ENCODE measurements at regions not wholly inside any gene's neighbourhood (a gene's known extent, or its start where the extent isn't known, plus 50 kb on each side); places are given as distances from the start of the nearest gene placed in this dataset.

DNA sequence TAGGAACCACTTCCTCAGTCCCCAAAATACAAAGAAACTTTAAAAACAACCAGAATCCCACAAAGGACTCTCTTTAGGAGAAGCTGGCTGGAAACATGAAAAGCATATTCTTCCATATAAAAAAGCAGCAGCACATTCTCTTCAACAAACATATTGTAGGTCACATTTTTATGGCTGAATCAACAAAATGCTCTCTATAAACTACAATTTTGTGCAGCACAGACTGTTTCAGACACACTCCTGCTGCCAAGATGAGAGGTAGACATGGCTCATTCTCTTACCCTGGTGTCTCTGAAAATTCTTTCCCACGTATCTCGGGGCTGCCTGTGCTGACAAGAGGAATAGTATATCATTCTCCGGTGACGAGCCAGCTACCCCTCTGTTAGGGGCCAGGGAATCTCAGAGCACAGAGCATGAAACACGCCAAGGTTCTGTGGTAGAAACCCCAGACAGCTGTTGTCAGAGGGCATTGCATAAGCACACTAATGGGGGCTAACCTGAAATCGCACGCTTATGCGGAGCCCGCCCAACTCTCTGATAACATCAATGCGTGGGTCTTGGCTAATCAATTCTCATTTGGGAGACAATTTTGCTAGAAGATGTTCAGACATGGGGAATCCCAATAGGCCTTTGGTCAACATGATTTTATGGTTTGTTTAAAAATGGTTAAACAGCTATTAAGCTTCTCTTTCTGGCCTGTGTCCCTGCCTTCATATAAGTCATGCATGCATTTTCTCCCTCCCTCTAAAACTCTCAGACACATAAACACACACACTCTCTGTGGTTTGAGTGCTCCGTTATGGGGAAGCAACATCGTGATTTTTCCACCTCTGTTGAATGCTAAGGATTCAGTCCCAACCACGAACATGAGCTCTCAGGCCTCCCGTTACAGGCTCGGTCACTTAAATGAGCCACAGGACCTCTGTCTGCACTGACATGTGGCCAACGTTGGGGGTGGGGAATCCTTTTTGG, 177.5 kb downstream of the INO80D start:
- H3K36me3 Mint-ChIP-seq (ENCODE audit: low read depth) = no peaks in the 10 kb centered on the region
- no peak overlapping the region for H3K4me3 Mint-ChIP-seq
- H3K27me3 Mint-ChIP-seq (ENCODE audit: low read depth) = peaks cover 8% of the 10 kb centered on the region
- no peak overlapping the region for H3K27ac Mint-ChIP-seq
- no peak for DNase-seq (ENCODE audit: low spot score)
- no peaks in the 10 kb centered on the region for H3K9me3 Mint-ChIP-seq
- H3K4me1 Mint-ChIP-seq (ENCODE audit: low read depth) = no peaks in the 10 kb centered on the region

DNA sequence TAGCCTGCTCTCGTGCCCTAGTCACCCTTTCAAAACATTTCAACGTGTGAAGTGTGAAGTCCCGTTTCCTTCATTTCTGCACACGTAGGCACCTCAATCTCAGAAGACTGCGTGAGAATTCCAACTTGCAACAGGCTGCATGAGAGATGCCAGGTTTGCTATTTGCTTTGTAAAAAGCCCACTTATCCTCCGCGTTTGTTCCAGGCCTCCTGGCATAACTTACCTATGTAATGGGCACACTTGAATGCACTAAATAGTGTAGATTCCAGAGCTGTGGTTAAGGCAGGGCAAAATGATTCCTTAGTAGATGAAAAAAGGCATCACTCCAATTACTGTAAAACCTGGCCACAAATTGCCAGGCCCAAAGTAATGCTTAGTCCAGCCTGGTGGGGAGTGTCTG, 179.6 kb downstream of the INO80D start:
- Mint-ChIP-seq H3K4me1 (ENCODE audit: low read depth) (no peaks in the 10 kb centered on the region), H3K36me3 (ENCODE audit: low read depth) (no peaks in the 10 kb centered on the region)
- DNase-seq (ENCODE audit: low spot score) = no peak

DNA sequence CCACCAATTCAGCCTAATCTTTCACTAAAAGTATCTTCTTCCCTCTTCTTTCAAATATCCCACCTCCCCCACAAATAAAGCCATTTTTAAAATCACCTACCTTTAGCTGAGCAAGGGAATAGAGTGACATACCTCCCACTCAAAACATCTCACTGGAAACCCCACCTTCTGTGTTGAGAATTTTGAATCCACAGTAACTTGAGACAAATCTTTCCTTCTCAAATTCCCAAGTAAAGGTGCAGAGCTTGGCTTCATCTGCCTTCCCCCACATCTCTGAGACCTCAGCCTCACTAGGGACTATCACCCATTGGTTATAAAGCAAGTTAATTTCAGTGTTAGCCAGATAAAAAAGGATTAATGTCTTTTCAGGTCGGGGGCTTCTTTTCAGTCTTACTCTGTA, 180.4 kb downstream of the INO80D start:
- Mint-ChIP-seq H3K27me3 (ENCODE audit: low read depth) (peaks cover 6% of the 10 kb centered on the region), H3K4me3 (no peak overlapping the region)

More for the DNA sequence above, 179.6 kb downstream of the INO80D start:
- Mint-ChIP-seq H3K27ac (no peak overlapping the region), H3K4me3 (no peak overlapping the region), H3K27me3 (ENCODE audit: low read depth) (peaks cover 6% of the 10 kb centered on the region), H3K9me3 (no peaks in the 10 kb centered on the region)

DNA sequence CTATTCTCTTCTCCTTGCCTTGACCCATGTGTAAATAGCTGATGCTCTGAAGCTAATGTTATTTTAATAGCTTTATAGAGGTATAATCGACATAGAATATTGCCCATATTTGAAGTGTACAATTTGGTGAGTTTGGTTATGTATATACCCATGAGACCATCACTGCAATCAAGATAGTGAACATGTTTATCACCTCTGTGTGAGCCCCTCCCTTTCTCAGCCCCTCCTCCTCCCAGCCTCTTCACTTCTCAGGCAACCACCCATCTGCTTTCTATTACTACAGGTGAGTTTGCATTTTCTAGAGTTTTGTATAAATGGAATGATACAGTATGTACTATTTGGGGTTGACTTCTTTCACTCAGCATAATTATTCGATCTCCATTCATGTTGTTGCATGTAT, 181.1 kb downstream of the INO80D start:
- H3K27ac Mint-ChIP-seq = no peak overlapping the region
- no peaks in the 10 kb centered on the region for H3K4me1 Mint-ChIP-seq (ENCODE audit: low read depth)
- H3K36me3 Mint-ChIP-seq (ENCODE audit: low read depth) = no peaks in the 10 kb centered on the region
- no peaks in the 10 kb centered on the region for H3K9me3 Mint-ChIP-seq
- DNase-seq (ENCODE audit: low spot score) = no peak
- no peak overlapping the region for H3K4me3 Mint-ChIP-seq
- peaks cover 3% of the 10 kb centered on the region for H3K27me3 Mint-ChIP-seq (ENCODE audit: low read depth)

More for the DNA sequence above, 180.4 kb downstream of the INO80D start:
- H3K9me3 Mint-ChIP-seq = no peaks in the 10 kb centered on the region
- H3K27ac Mint-ChIP-seq = no peak overlapping the region
- no peaks in the 10 kb centered on the region for H3K36me3 Mint-ChIP-seq (ENCODE audit: low read depth)
- no peak for DNase-seq (ENCODE audit: low spot score)
- H3K4me1 Mint-ChIP-seq (ENCODE audit: low read depth) = no peaks in the 10 kb centered on the region

DNA sequence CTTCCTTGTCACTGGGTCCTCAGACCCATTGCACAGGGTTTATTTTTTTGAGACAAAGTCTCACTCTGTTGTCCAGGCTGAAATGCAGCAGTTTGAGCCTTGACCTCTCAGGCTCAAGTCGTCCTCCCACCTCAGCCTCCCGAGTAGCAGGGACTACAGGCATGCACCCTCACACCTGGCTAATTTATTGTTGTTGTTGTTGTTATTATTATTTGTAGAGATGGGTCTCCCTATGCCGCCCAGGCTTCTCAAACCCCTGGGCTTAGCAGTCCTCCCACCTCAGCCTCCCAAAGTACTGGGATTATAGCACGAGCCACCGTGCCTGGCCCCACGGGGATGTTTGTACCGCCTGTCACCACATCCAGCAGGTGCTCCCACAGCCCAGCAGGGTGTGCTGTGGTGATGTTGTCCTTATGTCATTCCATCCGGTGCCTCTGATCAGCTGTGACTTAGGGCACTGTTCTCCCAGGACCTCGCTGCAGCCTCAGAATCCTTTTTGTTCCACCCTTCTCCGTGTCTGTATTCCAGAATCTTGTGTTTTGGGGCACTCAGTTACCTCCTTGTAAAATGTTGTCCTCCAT, 182.3 kb downstream of the INO80D start:
- Mint-ChIP-seq H3K27ac (no peak overlapping the region), H3K9me3 (no peaks in the 10 kb centered on the region), H3K36me3 (ENCODE audit: low read depth) (no peaks in the 10 kb centered on the region), H3K4me3 (no peak overlapping the region), H3K27me3 (ENCODE audit: low read depth) (peaks cover 3% of the 10 kb centered on the region), H3K4me1 (ENCODE audit: low read depth) (no peaks in the 10 kb centered on the region)
- no peak for DNase-seq (ENCODE audit: low spot score)

DNA sequence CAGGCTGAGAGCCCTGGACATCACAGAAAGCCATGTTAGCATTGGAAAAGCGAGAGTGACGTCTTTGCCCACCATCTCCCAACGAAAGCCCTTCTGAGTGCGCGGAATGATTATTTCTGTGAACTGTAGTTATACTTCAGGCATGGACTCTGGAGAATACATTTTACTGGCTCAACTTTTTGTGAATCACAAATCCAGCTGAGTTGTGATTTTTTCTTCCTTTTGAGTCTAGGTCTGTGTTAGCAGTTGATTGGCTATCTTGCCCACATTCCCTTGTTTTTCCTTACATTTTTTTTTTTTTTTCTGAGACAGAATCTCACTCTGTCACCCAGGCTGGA, 183.1 kb downstream of the INO80D start:
- Mint-ChIP-seq H3K4me1 (ENCODE audit: low read depth) (no peaks in the 10 kb centered on the region), H3K9me3 (peaks cover 2% of the 10 kb centered on the region), H3K27ac (no peak overlapping the region), H3K36me3 (ENCODE audit: low read depth) (no peaks in the 10 kb centered on the region), H3K27me3 (ENCODE audit: low read depth) (peaks cover 4% of the 10 kb centered on the region), H3K4me3 (no peak overlapping the region)
- no peak for DNase-seq (ENCODE audit: low spot score)

DNA sequence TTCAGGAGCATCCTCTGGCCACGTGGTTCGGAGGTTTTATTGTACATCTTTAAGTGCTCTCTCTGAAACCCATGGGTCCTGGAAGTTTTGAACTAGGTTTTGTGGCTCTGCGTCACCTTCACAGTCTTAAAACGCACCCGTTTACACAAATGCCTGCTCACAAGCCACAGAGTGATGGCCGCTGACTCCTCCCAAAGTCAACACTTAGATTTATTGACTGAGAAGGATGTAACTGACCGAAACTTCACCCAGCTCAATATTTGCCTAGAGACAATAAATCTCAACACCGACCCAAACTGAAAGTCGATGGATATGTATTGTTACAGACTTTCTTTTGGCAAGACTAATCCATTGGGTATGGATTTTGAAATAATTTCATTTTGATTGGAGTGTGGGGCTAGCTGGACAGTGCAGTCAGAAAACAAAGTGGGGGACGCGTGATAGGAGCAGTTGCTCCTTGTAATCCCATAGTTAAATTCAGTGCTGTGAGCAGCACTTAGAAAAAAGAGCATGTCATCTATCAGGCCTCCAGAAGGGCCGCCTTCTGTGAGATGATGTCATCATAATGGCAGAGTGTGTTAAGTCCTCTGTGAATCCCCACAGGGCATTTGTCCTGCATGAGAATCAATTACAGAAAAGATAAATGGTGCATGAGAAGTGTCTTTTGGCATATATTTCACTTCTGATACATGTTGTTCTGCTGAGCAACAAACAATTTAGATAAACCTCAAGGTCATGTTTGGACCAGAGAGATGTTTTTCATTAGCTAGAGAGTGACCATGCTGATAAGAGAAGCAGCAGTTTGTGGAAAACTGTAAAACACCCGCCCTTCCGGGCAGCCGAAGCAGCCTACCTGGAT, 183.7 kb downstream of the INO80D start:
- H3K27me3 Mint-ChIP-seq (ENCODE audit: low read depth) = peaks cover 4% of the 10 kb centered on the region
- H3K9me3 Mint-ChIP-seq = peaks cover 2% of the 10 kb centered on the region
- DNase-seq (ENCODE audit: low spot score) = no peak
- H3K4me1 Mint-ChIP-seq (ENCODE audit: low read depth) = no peaks in the 10 kb centered on the region
- H3K4me3 Mint-ChIP-seq = no peak overlapping the region
- H3K27ac Mint-ChIP-seq = no peak overlapping the region
- no peaks in the 10 kb centered on the region for H3K36me3 Mint-ChIP-seq (ENCODE audit: low read depth)

DNA sequence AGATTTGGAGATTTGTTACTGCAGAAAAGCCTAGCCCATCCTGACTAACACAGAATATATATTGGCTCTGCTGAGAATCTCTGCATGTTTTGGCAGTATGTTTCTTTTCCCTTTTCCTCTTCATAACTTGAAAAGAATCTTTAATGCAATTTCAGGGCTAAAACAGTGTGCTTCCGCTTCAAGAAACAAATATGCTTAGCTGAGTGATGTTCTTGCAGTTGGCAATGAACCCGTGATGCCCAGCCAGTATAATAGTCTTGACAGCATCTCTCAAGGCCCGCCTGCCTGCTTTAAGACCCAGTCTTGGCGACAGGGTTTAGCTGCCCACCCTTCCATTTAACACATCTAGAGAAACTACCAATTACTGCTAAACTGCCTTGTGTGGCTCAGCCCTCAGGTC, 184.5 kb downstream of the INO80D start:
- no peak overlapping the region for H3K27ac Mint-ChIP-seq

DNA sequence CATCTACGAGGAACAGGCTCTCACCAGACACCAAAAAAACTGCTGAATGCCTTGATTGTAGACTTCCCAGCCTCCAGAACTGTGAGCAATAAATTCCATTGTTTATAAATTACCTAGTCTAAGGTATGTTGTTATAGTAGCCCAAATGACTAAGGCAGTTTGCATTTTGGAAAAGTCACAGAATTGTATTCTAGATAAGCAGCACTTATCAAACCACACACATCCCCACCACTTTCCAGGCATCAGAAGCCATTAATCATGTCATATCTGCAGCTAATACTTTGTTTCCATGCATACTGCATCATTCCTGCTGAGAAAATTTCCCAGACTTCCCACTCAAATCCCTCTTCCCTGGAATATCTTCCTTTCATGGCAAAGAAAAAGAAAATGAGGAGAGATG, 187.2 kb downstream of the INO80D start:
- Mint-ChIP-seq H3K27ac (no peak overlapping the region), H3K36me3 (ENCODE audit: low read depth) (no peaks in the 10 kb centered on the region), H3K27me3 (ENCODE audit: low read depth) (peaks cover 7% of the 10 kb centered on the region), H3K4me3 (no peak overlapping the region), H3K9me3 (peaks cover 2% of the 10 kb centered on the region), H3K4me1 (ENCODE audit: low read depth) (no peaks in the 10 kb centered on the region)
- DNase-seq (ENCODE audit: low spot score) = no peak

More for the DNA sequence above, 184.5 kb downstream of the INO80D start:
- Mint-ChIP-seq H3K4me1 (ENCODE audit: low read depth) (no peaks in the 10 kb centered on the region), H3K4me3 (no peak overlapping the region), H3K9me3 (peaks cover 2% of the 10 kb centered on the region), H3K36me3 (ENCODE audit: low read depth) (no peaks in the 10 kb centered on the region), H3K27me3 (ENCODE audit: low read depth) (peaks cover 4% of the 10 kb centered on the region)
- no peak for DNase-seq (ENCODE audit: low spot score)

DNA sequence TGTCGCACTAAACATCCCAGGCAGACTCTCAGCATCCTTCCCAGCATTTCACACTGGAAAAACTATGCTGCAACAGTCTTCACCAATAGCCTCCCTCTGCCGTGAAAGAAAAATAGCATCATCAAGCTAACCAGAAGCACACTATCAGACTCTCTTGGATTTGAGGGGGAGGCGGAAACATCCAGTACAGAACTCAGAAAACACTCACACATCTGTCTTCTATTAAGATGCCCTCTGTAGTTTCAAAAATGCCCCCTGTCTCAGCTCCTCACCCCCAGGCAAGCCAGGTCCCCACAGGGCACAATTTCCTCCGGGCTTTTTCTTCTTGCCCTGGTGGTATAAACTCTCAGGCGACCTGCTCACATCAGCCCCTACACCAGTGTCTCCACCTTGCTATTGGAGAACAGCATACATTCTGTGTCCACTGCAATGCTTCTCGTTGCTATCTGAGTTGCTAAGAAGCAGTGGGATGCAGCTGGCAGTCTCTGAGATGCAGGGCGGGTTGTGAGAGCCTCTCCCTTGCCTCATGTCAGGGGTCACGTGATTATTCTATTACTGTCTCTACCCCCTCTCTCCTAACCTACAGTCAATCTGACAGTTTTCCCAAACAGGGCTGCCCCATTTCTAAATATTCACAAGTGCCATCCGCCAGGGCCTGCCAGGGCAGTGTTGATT, 189.9 kb downstream of the INO80D start:
- H3K36me3 Mint-ChIP-seq (ENCODE audit: low read depth) = no peaks in the 10 kb centered on the region
- no peak overlapping the region for H3K4me3 Mint-ChIP-seq
- H3K27ac Mint-ChIP-seq = no peak overlapping the region
- H3K9me3 Mint-ChIP-seq = peaks cover 2% of the 10 kb centered on the region
- peaks cover 7% of the 10 kb centered on the region for H3K27me3 Mint-ChIP-seq (ENCODE audit: low read depth)
- no peak for DNase-seq (ENCODE audit: low spot score)
- no peaks in the 10 kb centered on the region for H3K4me1 Mint-ChIP-seq (ENCODE audit: low read depth)

DNA sequence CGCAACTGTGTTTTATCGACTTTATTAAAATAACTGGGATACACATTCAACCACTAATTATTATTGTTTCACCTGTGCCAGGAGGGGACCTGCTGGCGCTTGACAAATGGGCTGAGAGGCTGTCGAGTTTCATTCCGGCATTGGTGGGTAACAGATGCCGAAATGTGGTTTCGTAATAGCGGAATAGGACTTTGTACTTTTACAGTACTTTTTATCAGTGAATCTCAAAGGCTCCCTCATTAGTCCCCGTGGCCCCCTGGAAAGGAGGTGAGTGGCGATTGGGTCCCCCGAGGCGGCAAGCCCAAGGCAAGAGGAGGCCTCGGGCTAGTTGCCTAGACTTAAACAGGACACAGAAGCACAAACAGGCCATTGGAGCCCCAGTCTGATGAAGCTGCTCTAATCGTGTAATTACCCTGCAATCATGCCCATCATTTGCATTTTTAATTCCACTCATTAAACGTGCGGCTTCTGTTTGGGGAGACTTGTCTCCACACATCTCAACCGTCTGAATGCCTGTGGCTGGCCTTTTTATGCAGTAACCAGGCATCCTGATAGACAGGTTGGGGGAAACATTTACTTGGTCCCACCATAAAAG, 193.2 kb downstream of the INO80D start:
- Mint-ChIP-seq H3K4me1 (ENCODE audit: low read depth) (no peaks in the 10 kb centered on the region), H3K27ac (no peak overlapping the region), H3K27me3 (ENCODE audit: low read depth) (peaks cover 9% of the 10 kb centered on the region), H3K36me3 (ENCODE audit: low read depth) (no peaks in the 10 kb centered on the region), H3K9me3 (no peaks in the 10 kb centered on the region), H3K4me3 (no peak overlapping the region)
- no peak for DNase-seq (ENCODE audit: low spot score)

DNA sequence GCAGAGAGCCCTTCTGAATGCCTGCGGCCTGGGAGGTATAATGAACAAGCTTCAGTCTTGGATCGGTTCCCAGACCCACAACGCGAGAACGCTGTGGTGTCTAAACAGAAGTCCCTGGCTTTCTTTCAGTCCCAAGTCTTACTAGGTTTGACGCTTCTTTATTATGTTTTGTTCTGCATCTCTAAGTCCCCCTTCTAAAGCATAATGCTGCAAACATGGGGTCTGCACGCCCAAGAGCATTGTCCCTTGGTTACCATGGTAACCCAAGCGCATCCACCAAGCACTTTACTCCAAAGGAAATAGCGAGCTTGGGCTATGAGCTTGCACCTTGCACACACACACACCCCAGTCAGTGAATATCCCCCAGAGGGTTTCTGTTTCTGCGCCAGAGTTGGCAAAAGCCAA, 193.7 kb downstream of the INO80D start:
- peaks cover 9% of the 10 kb centered on the region for H3K27me3 Mint-ChIP-seq (ENCODE audit: low read depth)
- no peak overlapping the region for H3K27ac Mint-ChIP-seq
- H3K4me3 Mint-ChIP-seq = no peak overlapping the region
- no peaks in the 10 kb centered on the region for H3K4me1 Mint-ChIP-seq (ENCODE audit: low read depth)
- no peaks in the 10 kb centered on the region for H3K36me3 Mint-ChIP-seq (ENCODE audit: low read depth)
- H3K9me3 Mint-ChIP-seq = no peaks in the 10 kb centered on the region
- no peak for DNase-seq (ENCODE audit: low spot score)

DNA sequence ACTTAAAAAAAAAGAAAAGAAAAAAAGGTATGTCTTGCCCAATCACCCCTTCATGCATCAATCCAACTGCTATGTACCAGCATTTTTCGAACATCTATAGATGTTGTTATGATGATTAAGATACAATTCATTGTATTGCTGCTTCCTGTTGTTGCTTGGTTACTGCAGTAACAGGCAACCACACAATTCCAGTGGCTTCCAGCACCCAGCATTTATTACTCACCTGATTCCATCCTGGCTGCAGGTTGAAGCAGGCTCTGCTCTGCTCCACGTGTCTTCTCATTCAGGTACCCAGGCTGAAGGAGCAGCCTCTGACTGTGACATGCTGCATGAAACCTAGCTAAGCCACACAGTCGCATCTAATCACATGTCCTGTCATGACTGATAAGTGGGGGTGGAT, 196.9 kb downstream of the INO80D start:
- H3K4me3 Mint-ChIP-seq = no peak overlapping the region
- no peaks in the 10 kb centered on the region for H3K4me1 Mint-ChIP-seq (ENCODE audit: low read depth)
- peaks cover 5% of the 10 kb centered on the region for H3K27me3 Mint-ChIP-seq (ENCODE audit: low read depth)
- H3K36me3 Mint-ChIP-seq (ENCODE audit: low read depth) = no peaks in the 10 kb centered on the region
- H3K9me3 Mint-ChIP-seq = no peaks in the 10 kb centered on the region
- DNase-seq (ENCODE audit: low spot score) = no peak
- H3K27ac Mint-ChIP-seq = no peak overlapping the region

Data from T-helper 2 cell treated with Interferon-gamma antibody and Interleukin-4, amounts not matched to agents 5 μg/mL and 100 μg/mL, for 36 hours (primary cell).